ENCODE measurements at regions not wholly inside any gene's neighbourhood (a gene's known extent, or its start where the extent isn't known, plus 50 kb on each side); places are given as distances from the start of the nearest gene placed in this dataset.

- intact Hi-C loops (cut with DNase I): no loop called here
- peak in 5 of 42 donors; percentile 10 to 36 (median 25) for DNase-seq
Observed at GRCh38 chr5:2200261-2200950, 317.7 kb upstream of the IRX4 start.

- intact Hi-C loops (cut with DNase I): no loop called here
- peak in 2 of 42 donors; percentile 16 to 33 for DNase-seq
Observed at GRCh38 chr5:2199697-2200096, 317.0 kb upstream of the IRX4 start.

- DNase-seq: peak in 3 of 42 donors; percentile 5 to 31 (median 26)
Observed at GRCh38 chr5:2196989-2197619, 314.4 kb upstream of the IRX4 start.

GRCh38 chr5:2196416-2196815, 313.7 kb upstream of the IRX4 start:
- intact Hi-C loops (cut with DNase I): no loop called here
- DNase-seq: peak in 3 of 42 donors; percentile 3 to 34 (median 19)

More at GRCh38 chr5:2196989-2197619, 314.4 kb upstream of the IRX4 start:
- intact Hi-C loops (cut with DNase I): no loop called here

- intact Hi-C loops (cut with DNase I): no loop called here
- DNase-seq: peak in 2 of 42 donors; percentile 14 to 28
Observed at GRCh38 chr5:2194949-2195348, 312.2 kb upstream of the IRX4 start.

- peak in 5 of 42 donors; percentile 1 to 29 (median 12) for DNase-seq
- intact Hi-C loops (cut with DNase I): no loop called here
Observed at GRCh38 chr5:2194236-2194555, 311.5 kb upstream of the IRX4 start.

- intact Hi-C loops (cut with DNase I): no loop called here
- DNase-seq: peak in 7 of 42 donors; percentile 1 to 39 (median 14)
Observed at GRCh38 chr5:2193542-2194235, 311.0 kb upstream of the IRX4 start.

- intact Hi-C loops (cut with DNase I): no loop called here
Observed at GRCh38 chr5:2193142-2193541, 310.4 kb upstream of the IRX4 start.

GRCh38 chr5:2192496-2192895, 309.8 kb upstream of the IRX4 start:
- DNase-seq: peak in 15 of 42 donors; percentile 1 to 42 (median 12)
- intact Hi-C loops (cut with DNase I): no loop called here

More at GRCh38 chr5:2193142-2193541, 310.4 kb upstream of the IRX4 start:
- DNase-seq: peak in 8 of 42 donors; percentile 5 to 42 (median 20)

- intact Hi-C loops (cut with DNase I): no loop called here
- DNase-seq: peak in 13 of 42 donors; percentile 0 to 41 (median 11)
Observed at GRCh38 chr5:2191972-2192371, 309.2 kb upstream of the IRX4 start.

GRCh38 chr5:2190549-2190948, 307.8 kb upstream of the IRX4 start:
- intact Hi-C loops (cut with DNase I): no loop called here
- peak in 16 of 42 donors; percentile 0 to 30 (median 9) for DNase-seq

GRCh38 chr5:2188661-2189060, 305.9 kb upstream of the IRX4 start:
- intact Hi-C loops (cut with DNase I): no loop called here
- DNase-seq: peak in 12 of 42 donors; percentile 0 to 30 (median 10)

- DNase-seq: peak in 19 of 42 donors; percentile 5 to 67 (median 32)
- intact Hi-C loops (cut with DNase I): no loop called here
Observed at GRCh38 chr5:2188137-2188536, 305.4 kb upstream of the IRX4 start.

GRCh38 chr5:2187687-2188086, 305.0 kb upstream of the IRX4 start:
- intact Hi-C loops (cut with DNase I): no loop called here
- DNase-seq: peak in 15 of 42 donors; percentile 1 to 44 (median 11)

GRCh38 chr5:2187156-2187555, 304.4 kb upstream of the IRX4 start:
- peak in 17 of 42 donors; percentile 0 to 35 (median 8) for DNase-seq
- intact Hi-C loops (cut with DNase I): no loop called here

GRCh38 chr5:2186472-2187015, 303.8 kb upstream of the IRX4 start:
- intact Hi-C loops (cut with DNase I): no loop called here
- peak in 17 of 42 donors; percentile 0 to 36 (median 7) for DNase-seq

GRCh38 chr5:2185646-2186471, 303.1 kb upstream of the IRX4 start:
- DNase-seq: peak in 12 of 42 donors; percentile 1 to 44 (median 16)
- intact Hi-C loops (cut with DNase I): no loop called here

Measured in head of caudate nucleus (tissue), 42 donors.